ENCODE measurements at regions not wholly inside any gene's neighbourhood (a gene's known extent, or its start where the extent isn't known, plus 50 kb on each side); places are given as distances from the start of the nearest gene placed in this dataset.

GRCh38 chr11:90646706-90647105 lies 423.9 kb upstream of the CHORDC1 start:
- POLR2A ChIA-PET: no interaction called here
- CTCF ChIA-PET: no interaction called here
- ATAC-seq: no peak
- no peaks in the 10 kb centered on the region for H3K36me3 Mint-ChIP-seq
- TF ChIP-seq SP1 (CRISPR knock-in tag; conservative IDR thresholded peaks at IDR 0.05): no peak
- TF ChIP-seq PRDM15 (CRISPR knock-in tag; IDR thresholded peaks at IDR 0.05): no peak
- no peak for TF ChIP-seq NR1H2 (CRISPR knock-in tag; IDR thresholded peaks at IDR 0.05)
- TF ChIP-seq SMAD4 (CRISPR knock-in tag; IDR thresholded peaks at IDR 0.05): no peak
- no peak for TF ChIP-seq ZMAT4 (CRISPR knock-in tag; IDR thresholded peaks at IDR 0.05)
- no peak for TF ChIP-seq FOXK1 (CRISPR knock-in tag; IDR thresholded peaks at IDR 0.05)
- no peak for TF ChIP-seq JAZF1 (CRISPR knock-in tag; IDR thresholded peaks at IDR 0.05)
- TF ChIP-seq ZNF121 (CRISPR knock-in tag; IDR thresholded peaks at IDR 0.05): no peak
- no peak for TF ChIP-seq FOXP4 (CRISPR knock-in tag; IDR thresholded peaks at IDR 0.05)
- no peak for TF ChIP-seq RORB (CRISPR knock-in tag; IDR thresholded peaks at IDR 0.05)
- no peak for TF ChIP-seq FOXP1 (CRISPR knock-in tag; IDR thresholded peaks at IDR 0.05; ENCODE audit: borderline replicate concordance)
- TF ChIP-seq GABPB1 (CRISPR knock-in tag; IDR thresholded peaks at IDR 0.05): no peak
- TF ChIP-seq ZBTB43 (CRISPR knock-in tag; IDR thresholded peaks at IDR 0.05): no peak
- TF ChIP-seq CBFB (CRISPR knock-in tag; IDR thresholded peaks at IDR 0.05; ENCODE audit: low read depth): no peak
- no peak overlapping the region for H3K4me3 Mint-ChIP-seq
- no peaks in the 10 kb centered on the region for H3K4me1 Mint-ChIP-seq
- no peaks in the 10 kb centered on the region for H3K27me3 Mint-ChIP-seq (ENCODE audit: low read depth)
- no peak overlapping the region for H3K27ac Mint-ChIP-seq
- DNase-seq (ENCODE audit: low spot score): no peak
- no peaks in the 10 kb centered on the region for H3K9me3 Mint-ChIP-seq

- DNase-seq (ENCODE audit: low spot score): no peak
- ATAC-seq: no peak
- TF ChIP-seq AFF4 (CRISPR knock-in tag; IDR thresholded peaks at IDR 0.05; ENCODE audit: borderline replicate concordance) (no peak), ZSCAN18 (CRISPR knock-in tag; IDR thresholded peaks at IDR 0.05) (no peak), PREB (CRISPR knock-in tag; IDR thresholded peaks at IDR 0.05; ENCODE audit: borderline replicate concordance) (no peak), ZNF232 (CRISPR knock-in tag; IDR thresholded peaks at IDR 0.05) (no peak), NFATC4 (CRISPR knock-in tag; IDR thresholded peaks at IDR 0.05) (no peak), ELF4 (CRISPR knock-in tag; IDR thresholded peaks at IDR 0.05; ENCODE audit: low read depth) (no peak), ZNF121 (CRISPR knock-in tag; IDR thresholded peaks at IDR 0.05) (no peak), SMAD4 (CRISPR knock-in tag; IDR thresholded peaks at IDR 0.05) (no peak), CTCF (IDR thresholded peaks at IDR 0.05) (no peak)
These were observed 423.4 kb upstream of the CHORDC1 start for GRCh38 chr11:90646266-90646665.

More at GRCh38 chr11:90646266-90646665, 423.4 kb upstream of the CHORDC1 start:
- H3K4me1 Mint-ChIP-seq: peaks cover 2% of the 10 kb centered on the region; the same call in 1 of the 2 replicates
- H3K27me3 Mint-ChIP-seq (ENCODE audit: low read depth): no peaks in the 10 kb centered on the region
- ChIA-PET CTCF (no interaction called here), POLR2A (no interaction called here)
- H3K36me3 Mint-ChIP-seq: no peaks in the 10 kb centered on the region
- H3K27ac Mint-ChIP-seq: no peak overlapping the region
- no peak overlapping the region for H3K4me3 Mint-ChIP-seq
- no peaks in the 10 kb centered on the region for H3K9me3 Mint-ChIP-seq
